ENCODE measurements at regions not wholly inside any gene's neighbourhood (a gene's known extent, or its start where the extent isn't known, plus 50 kb on each side); places are given as distances from the start of the nearest gene placed in this dataset.

DNA sequence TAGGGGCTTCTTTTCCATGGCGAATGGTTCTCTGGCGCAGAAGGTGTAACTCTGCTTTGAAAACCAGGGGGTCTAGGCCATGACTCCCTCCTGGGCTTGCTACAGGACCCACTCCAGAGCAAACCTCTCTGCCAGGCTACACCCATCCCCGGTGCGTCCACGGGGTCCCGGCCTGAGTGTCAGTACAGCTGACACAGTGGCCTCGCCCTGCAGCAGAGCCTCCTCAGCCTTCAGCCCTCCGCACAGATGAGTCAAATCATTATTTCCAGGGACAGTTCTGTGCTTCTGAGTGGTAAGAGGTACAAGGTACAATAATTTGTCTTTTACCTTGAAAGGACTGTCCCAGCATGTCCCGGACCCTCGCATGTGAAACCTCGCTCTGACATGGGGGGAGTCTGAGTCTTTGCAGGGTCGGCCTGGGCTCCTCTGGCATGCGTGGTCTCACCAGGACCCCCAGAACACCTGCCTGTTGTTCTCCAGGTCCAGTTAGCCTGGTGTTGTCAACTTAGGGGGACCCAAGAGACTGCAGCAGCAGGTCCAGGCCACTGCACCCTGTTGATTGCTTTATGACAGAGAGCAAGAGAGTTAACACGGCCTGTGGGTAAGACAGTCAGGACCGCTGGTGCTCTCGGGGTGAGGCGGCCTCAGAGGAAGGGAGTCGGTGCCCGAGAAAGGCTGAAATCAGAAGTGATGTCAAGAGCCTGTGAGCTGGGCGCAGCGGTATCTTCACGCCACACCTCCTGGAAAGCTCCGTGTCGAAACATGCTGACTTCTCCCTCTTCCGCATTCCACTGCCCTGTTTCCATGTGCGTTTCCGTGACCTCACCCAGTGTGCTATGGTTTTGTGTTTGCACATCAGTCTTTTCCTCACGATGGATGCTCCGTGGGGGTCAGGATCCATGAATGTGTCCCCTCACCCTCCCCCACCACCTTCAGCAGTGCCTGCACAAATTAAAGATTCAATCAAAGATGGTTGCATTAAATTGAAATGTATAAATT, 340.1 kb downstream of the EIPR1 start:
- TF ChIP-seq, protein P1, sequence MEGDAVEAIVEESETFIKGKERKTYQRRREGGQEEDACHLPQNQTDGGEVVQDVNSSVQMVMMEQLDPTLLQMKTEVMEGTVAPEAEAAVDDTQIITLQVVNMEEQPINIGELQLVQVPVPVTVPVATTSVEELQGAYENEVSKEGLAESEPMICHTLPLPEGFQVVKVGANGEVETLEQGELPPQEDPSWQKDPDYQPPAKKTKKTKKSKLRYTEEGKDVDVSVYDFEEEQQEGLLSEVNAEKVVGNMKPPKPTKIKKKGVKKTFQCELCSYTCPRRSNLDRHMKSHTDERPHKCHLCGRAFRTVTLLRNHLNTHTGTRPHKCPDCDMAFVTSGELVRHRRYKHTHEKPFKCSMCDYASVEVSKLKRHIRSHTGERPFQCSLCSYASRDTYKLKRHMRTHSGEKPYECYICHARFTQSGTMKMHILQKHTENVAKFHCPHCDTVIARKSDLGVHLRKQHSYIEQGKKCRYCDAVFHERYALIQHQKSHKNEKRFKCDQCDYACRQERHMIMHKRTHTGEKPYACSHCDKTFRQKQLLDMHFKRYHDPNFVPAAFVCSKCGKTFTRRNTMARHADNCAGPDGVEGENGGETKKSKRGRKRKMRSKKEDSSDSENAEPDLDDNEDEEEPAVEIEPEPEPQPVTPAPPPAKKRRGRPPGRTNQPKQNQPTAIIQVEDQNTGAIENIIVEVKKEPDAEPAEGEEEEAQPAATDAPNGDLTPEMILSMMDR (IDR thresholded peaks at IDR 0.05) = no peak
- no peak for TF ChIP-seq POLR2A (IDR thresholded peaks at IDR 0.05)
- Histone ChIP-seq H3K36me3 (no peaks in the 10 kb centered on the region), H3K4me1 (no peaks in the 10 kb centered on the region), H3K4me3 (replicated peaks in 1 of 3) (no peak overlapping the region), H3K9me3 (no peaks in the 10 kb centered on the region), H3K27ac (no peak overlapping the region), H3K27me3 (no peaks in the 10 kb centered on the region)
- no peak for DNase-seq
- 96% methylated on average over 24 to 29 of the region's 29 CpGs for WGBS, 2 donors
- intact Hi-C loops (cut with DNase I) = no loop called here

DNA sequence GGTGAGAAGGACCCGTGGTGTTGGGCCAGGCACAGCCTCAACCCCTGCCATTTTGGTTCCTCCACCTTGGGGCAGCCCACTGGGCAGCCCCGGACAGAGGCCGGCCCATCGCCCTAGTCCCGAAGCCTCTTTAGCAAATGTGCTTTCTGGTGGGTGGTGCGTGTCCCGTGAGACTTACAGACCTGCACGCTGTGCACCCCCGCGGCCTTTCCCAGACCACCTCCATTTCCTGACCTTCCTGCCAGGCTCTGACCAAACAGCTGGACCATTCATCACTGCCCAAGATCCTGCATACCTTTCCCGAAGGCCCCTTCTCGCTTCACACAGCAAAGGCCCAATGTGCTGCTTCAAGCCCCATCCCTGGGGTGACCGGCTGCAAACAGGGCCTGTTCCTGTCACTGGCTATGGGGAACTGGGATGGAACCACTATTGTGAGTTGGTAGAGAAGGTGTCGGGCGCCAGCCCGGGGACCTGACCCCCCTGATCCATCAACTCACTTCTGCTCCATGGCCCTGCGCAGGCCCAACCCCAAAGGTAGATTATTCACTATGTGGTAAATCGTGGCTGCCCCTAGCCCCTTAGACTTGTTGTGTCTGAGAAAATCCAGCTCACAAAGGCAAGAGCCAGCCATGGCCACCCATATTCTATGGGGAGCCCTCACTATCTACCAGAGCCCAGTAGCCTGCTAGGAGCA, 341.0 kb downstream of the EIPR1 start:
- Histone ChIP-seq H3K27ac (no peak overlapping the region), H3K4me3 (replicated peaks in 1 of 3) (no peak overlapping the region), H3K4me1 (no peaks in the 10 kb centered on the region), H3K9me3 (no peaks in the 10 kb centered on the region), H3K27me3 (no peaks in the 10 kb centered on the region), H3K36me3 (no peaks in the 10 kb centered on the region)
- TF ChIP-seq POLR2A (IDR thresholded peaks at IDR 0.05) = no peak
- TF ChIP-seq, protein P1 (IDR thresholded peaks at IDR 0.05) = no peak
- WGBS, 2 donors = 91 to 96% methylated on average over 18 of the region's 18 CpGs
- intact Hi-C loops (cut with DNase I) = no loop called here
- no peak for DNase-seq

DNA sequence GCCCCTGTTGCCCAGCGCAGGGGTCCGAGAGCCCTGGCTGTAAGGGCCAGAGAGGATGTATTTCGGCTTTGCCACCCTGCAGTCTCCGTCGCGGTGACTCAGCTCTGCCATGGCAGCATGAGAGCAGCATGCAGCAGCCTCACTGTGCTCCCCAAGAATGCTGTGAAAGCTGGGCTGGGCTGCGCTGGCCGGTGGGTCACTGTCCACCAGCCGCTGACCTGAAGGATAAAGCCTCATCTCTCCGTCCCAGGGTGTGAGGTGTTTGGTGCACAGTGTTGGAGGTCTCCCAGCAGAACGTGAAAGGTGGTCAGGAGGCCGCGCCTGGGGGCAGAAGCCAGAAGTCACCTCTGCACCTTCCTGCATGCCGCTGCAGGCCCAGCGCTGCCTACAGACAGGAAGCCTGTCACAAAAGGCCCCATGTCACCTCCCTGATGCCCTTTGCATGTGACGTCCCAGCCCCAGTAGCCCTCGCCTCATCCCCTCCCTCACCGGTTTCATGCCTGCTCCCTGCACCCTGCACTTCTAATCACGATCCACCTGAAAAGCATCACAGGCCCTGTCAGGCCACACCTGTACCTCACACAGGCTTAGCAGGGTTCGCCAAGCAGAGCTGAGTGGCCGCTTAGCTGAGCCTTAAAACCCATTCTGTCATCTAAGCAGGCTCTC, 342.1 kb downstream of the EIPR1 start:
- H3K36me3 ChIP-seq = no peaks in the 10 kb centered on the region
- H3K4me1 ChIP-seq = no peaks in the 10 kb centered on the region
- H3K9me3 ChIP-seq = no peaks in the 10 kb centered on the region
- H3K27me3 ChIP-seq = no peaks in the 10 kb centered on the region
- no peak for DNase-seq
- TF ChIP-seq POLR2A (IDR thresholded peaks at IDR 0.05) = no peak
- TF ChIP-seq, protein P1 (IDR thresholded peaks at IDR 0.05) = no peak
- no peak overlapping the region for H3K27ac ChIP-seq
- 84 to 90% methylated on average over 15 to 20 of the region's 21 CpGs for WGBS, 2 donors
- H3K4me3 ChIP-seq (replicated peaks in 1 of 3) = no peak overlapping the region
- intact Hi-C loops (cut with DNase I) = no loop called here

DNA sequence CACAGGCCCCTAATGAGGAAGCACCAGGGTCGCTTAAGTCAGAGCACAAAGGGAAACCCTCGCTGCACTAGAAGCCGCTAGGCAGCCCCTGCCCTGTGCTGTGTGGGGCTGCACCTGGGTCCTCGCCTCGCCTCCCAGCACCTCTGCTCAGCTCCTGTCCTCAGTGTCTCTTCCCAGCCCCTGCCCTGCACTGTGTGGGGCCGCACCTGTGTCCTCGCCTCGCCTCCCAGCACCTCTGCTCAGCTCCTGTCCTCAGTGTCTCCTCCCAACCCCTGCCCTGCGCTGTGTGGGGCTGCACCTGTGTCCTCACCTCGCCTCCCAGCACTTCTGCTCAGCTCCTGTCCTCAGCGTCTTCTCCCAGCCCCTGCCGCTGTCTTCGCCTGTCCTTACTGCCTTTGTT, 342.8 kb downstream of the EIPR1 start:
- intact Hi-C loops (cut with DNase I) = no loop called here
- H3K9me3 ChIP-seq = no peaks in the 10 kb centered on the region
- WGBS, 2 donors = 81 to 89% methylated on average over 13 of the region's 13 CpGs
- H3K4me3 ChIP-seq (replicated peaks in 1 of 3) = no peak overlapping the region
- no peak for DNase-seq
- no peaks in the 10 kb centered on the region for H3K36me3 ChIP-seq
- no peak overlapping the region for H3K27ac ChIP-seq
- TF ChIP-seq, protein P1 (IDR thresholded peaks at IDR 0.05) = no peak
- no peak for TF ChIP-seq POLR2A (IDR thresholded peaks at IDR 0.05)
- no peaks in the 10 kb centered on the region for H3K27me3 ChIP-seq
- no peaks in the 10 kb centered on the region for H3K4me1 ChIP-seq

All from thyroid gland (tissue), 4 donors.